Ureter (tissue), 1 donor: ENCODE measurements at regions not wholly inside any gene's neighbourhood (a gene's known extent, or its start where the extent isn't known, plus 50 kb on each side); places are given as distances from the start of the nearest gene placed in this dataset.
"Not testable (repeated sequence)": the region's sequence is repeated elsewhere in the genome, so short reads cannot be mapped to it uniquely, and the experiment has no call there.

Source experiments
- DNase-seq: peaks from one replicate; pipeline ENCODE4 v3.0.0-alpha.2; 2020; ENCODE audit warnings: low spot score
- donor health status: DM: yes; HTN: yes; CAD: no.

- no peak for DNase-seq
Measured at GRCh38 chr18:57882465-57882864, 79.3 kb upstream of the ATP8B1 start.

GRCh38 chr18:57881818-57882413 lies 78.8 kb upstream of the ATP8B1 start:
- DNase-seq, result peak; percentile 66

GRCh38 chr18:57879924-57880323 lies 76.8 kb upstream of the ATP8B1 start:
- not testable (repeated sequence) for DNase-seq

GRCh38 chr18:57869221-57869620 lies 66.1 kb upstream of the ATP8B1 start:
- DNase-seq, result no peak

- DNase-seq, result no peak
Measured at GRCh38 chr18:57866355-57866754, 63.2 kb upstream of the ATP8B1 start.

- peak; percentile 51 for DNase-seq
Measured at GRCh38 chr18:57864615-57865121, 61.6 kb upstream of the ATP8B1 start.

GRCh38 chr18:57863706-57864105 lies 60.6 kb upstream of the ATP8B1 start:
- DNase-seq, result no peak

- no peak for DNase-seq
Measured at GRCh38 chr18:57859314-57859713, 56.2 kb upstream of the ATP8B1 start.

GRCh38 chr18:57856557-57857280 lies 53.6 kb upstream of the ATP8B1 start:
- no peak for DNase-seq

- DNase-seq, result no peak
Measured at GRCh38 chr18:57856128-57856527, 53.0 kb upstream of the ATP8B1 start.

- DNase-seq, result no peak
Measured at GRCh38 chr18:57855551-57855950, 52.4 kb upstream of the ATP8B1 start.

- no peak for DNase-seq
Measured at GRCh38 chr18:57854726-57855125, 51.6 kb upstream of the ATP8B1 start.

GRCh38 chr18:57853864-57854263 lies 50.7 kb upstream of the ATP8B1 start:
- no peak for DNase-seq

GRCh38 chr18:57853133-57853532 lies 50.0 kb upstream of the ATP8B1 start:
- no peak for DNase-seq
